H9 (cell line): ENCODE measurements at regions not wholly inside any gene's neighbourhood (a gene's known extent, or its start where the extent isn't known, plus 50 kb on each side); places are given as distances from the start of the nearest gene placed in this dataset.

ENCODE experiments used
- DNase-seq: peaks from one replicate; pipeline ENCODE4 v3.0.0-alpha.2; 2017
- H2AFZ ChIP-seq: one replicate; pipeline ENCODE4 v1.6.1; 2013; ENCODE audit warnings: mild to moderate bottlenecking, low read length, control low read depth, moderate library complexity
- H2AK5ac ChIP-seq: 2 replicates; pipeline ENCODE4 v1.6.1; 2013; ENCODE audit warnings: low read length, control low read depth, mixed read lengths; ENCODE audit not compliant: insufficient read length
- H2BK120ac ChIP-seq: one replicate; pipeline ENCODE4 v1.6.1; 2013; ENCODE audit warnings: low read depth, mild to moderate bottlenecking, low read length, control low read depth, inconsistent platforms; ENCODE audit not compliant: poor library complexity, severe bottlenecking
- H2BK12ac ChIP-seq: 2 replicates; pipeline ENCODE4 v1.6.1; 2013; ENCODE audit warnings: low read length, control low read depth, mixed read lengths, low read depth; ENCODE audit not compliant: insufficient read length
- H2BK15ac ChIP-seq: 2 replicates; pipeline ENCODE4 v1.6.1; 2013; ENCODE audit warnings: low read depth, low read length, control low read depth
- H2BK20ac ChIP-seq: one replicate; pipeline ENCODE4 v1.6.1; 2013; ENCODE audit warnings: low read depth, mild to moderate bottlenecking, low read length, control low read depth, inconsistent platforms; ENCODE audit not compliant: poor library complexity, severe bottlenecking
- H2BK5ac ChIP-seq: 2 replicates; pipeline ENCODE4 v1.6.1; 2013; ENCODE audit warnings: low read length, control low read depth, mixed read lengths; ENCODE audit not compliant: insufficient read length
- H3K14ac ChIP-seq: 2 replicates; pipeline ENCODE4 v1.6.1; 2013; ENCODE audit warnings: low read length, control low read depth; ENCODE audit not compliant: insufficient read depth
- H3K18ac ChIP-seq: 2 replicates; pipeline ENCODE4 v1.6.1; 2013; ENCODE audit warnings: low read depth, mild to moderate bottlenecking, mixed read lengths, low read length, control low read depth; ENCODE audit not compliant: insufficient read length
- H3K23ac ChIP-seq: 2 replicates; pipeline ENCODE4 v1.6.1; 2013; ENCODE audit warnings: low read length, control low read depth, mixed read lengths, low read depth; ENCODE audit not compliant: insufficient read length
- H3K23me2 ChIP-seq: 2 replicates; pipeline ENCODE4 v1.6.1; 2013; ENCODE audit warnings: low read depth, mild to moderate bottlenecking, mixed read lengths, low read length, control low read depth; ENCODE audit not compliant: insufficient read length, poor library complexity, severe bottlenecking
- H3K27ac ChIP-seq: 2 replicates; pipeline ENCODE4 v1.5.1; 2013; ENCODE audit warnings: low read length, control low read depth, mixed read lengths, low read depth; ENCODE audit not compliant: insufficient read length
- H3K27me3 ChIP-seq: 2 replicates; pipeline ENCODE4 v1.6.1; 2013; ENCODE audit warnings: low read length, control low read depth, inconsistent platforms; ENCODE audit not compliant: insufficient read depth
- H3K4ac ChIP-seq: 2 replicates; pipeline ENCODE4 v1.6.1; 2013; ENCODE audit warnings: low read depth, mild to moderate bottlenecking, control low read depth, inconsistent platforms, low read length, moderate library complexity
- H3K4me1 ChIP-seq: 2 replicates; pipeline ENCODE4 v1.6.1; 2013; ENCODE audit warnings: low read length, control low read depth, inconsistent platforms; ENCODE audit not compliant: insufficient read depth
- H3K4me2 ChIP-seq: 2 replicates; pipeline ENCODE4 v1.6.1; 2013; ENCODE audit warnings: low read length, control low read depth, mixed read lengths; ENCODE audit not compliant: insufficient read length, insufficient read depth
- H3K56ac ChIP-seq: 2 replicates; pipeline ENCODE4 v1.6.1; 2013; ENCODE audit warnings: low read depth, mild to moderate bottlenecking, mixed read lengths, low read length, control low read depth; ENCODE audit not compliant: insufficient read length
- H3K79me1 ChIP-seq: 2 replicates; pipeline ENCODE4 v1.6.1; 2013; ENCODE audit warnings: low read depth, mild to moderate bottlenecking, moderate library complexity, low read length, control low read depth, inconsistent platforms; ENCODE audit not compliant: insufficient read depth, poor library complexity, severe bottlenecking
- H3K79me2 ChIP-seq: 2 replicates; pipeline ENCODE4 v1.6.1; 2013; ENCODE audit warnings: low read length, control low read depth, inconsistent platforms; ENCODE audit not compliant: insufficient read depth
- H3K9ac ChIP-seq: 2 replicates; pipeline ENCODE4 v1.6.1; 2013; ENCODE audit warnings: low read length, control low read depth, mixed read lengths; ENCODE audit not compliant: insufficient read length; ENCODE audit errors: extremely low read depth
- H3K9me3 ChIP-seq: one replicate; pipeline ENCODE4 v1.6.1; 2013; ENCODE audit warnings: low read depth, low read length, inconsistent platforms; ENCODE audit not compliant: control insufficient read depth
- H3T11ph ChIP-seq: one replicate; pipeline ENCODE4 v1.6.1; 2013; ENCODE audit warnings: mild to moderate bottlenecking, low read length, control low read depth, inconsistent platforms
- H4K20me1 ChIP-seq: one replicate; pipeline ENCODE4 v1.6.1; 2013; ENCODE audit not compliant: control insufficient read depth, insufficient read length, insufficient read depth
- H4K5ac ChIP-seq: 2 replicates; pipeline ENCODE4 v1.6.1; 2013; ENCODE audit warnings: low read depth, mild to moderate bottlenecking, mixed read lengths, low read length, control low read depth; ENCODE audit not compliant: insufficient read length
- H4K8ac ChIP-seq: replicated peaks from 2 replicates; pipeline ENCODE4 v1.6.1; 2013; ENCODE audit warnings: low read length, control low read depth, mixed read lengths, low read depth; ENCODE audit not compliant: insufficient read length
- H4K91ac ChIP-seq: 2 replicates; pipeline ENCODE4 v1.6.1; 2013; ENCODE audit warnings: low read depth, mild to moderate bottlenecking, moderate library complexity, mixed read lengths, low read length, control low read depth; ENCODE audit not compliant: insufficient read length
- H3K27ac Mint-ChIP-seq, 3 experiments: 2 replicates in 2 of 3; 3 replicates in 1 of 3; pipeline ENCODE4 v1.8.0; 2020 to 2021; ENCODE audit warnings: mixed read lengths in 3 of 3, mild to moderate bottlenecking in 1 of 3, moderate library complexity in 1 of 3
- H3K27me3 Mint-ChIP-seq: 2 replicates; pipeline ENCODE4 v1.8.0; 2021; ENCODE audit warnings: low read depth, mild to moderate bottlenecking, moderate library complexity, mixed read lengths
- H3K36me3 Mint-ChIP-seq, 3 experiments: 2 replicates in 2 of 3; 3 replicates in 1 of 3; pipeline ENCODE4 v1.8.0; 2020 to 2021; ENCODE audit warnings: low read depth in 3 of 3, mixed read lengths in 3 of 3; ENCODE audit not compliant: insufficient read depth in 1 of 3
- H3K4me1 Mint-ChIP-seq, 2 experiments: 2 replicates each; pipeline ENCODE4 v1.8.0; 2020; ENCODE audit warnings: mixed read lengths in 2 of 2
- H3K4me3 Mint-ChIP-seq, 2 experiments: 2 replicates in 1 of 2; 3 replicates in 1 of 2; pipeline ENCODE4 v1.8.0; 2020 to 2021; ENCODE audit warnings: mild to moderate bottlenecking in 2 of 2, mixed read lengths in 2 of 2, moderate library complexity in 1 of 2
- H3K9me3 Mint-ChIP-seq, 2 experiments: 2 replicates in 1 of 2; 3 replicates in 1 of 2; pipeline ENCODE4 v1.8.0; 2020; ENCODE audit warnings: mild to moderate bottlenecking in 2 of 2, mixed read lengths in 2 of 2, moderate library complexity in 1 of 2
- CTCF ChIP-seq: fragments of 200-600 bp; sonication (generic); conservative IDR thresholded peaks from 3 replicates; pipeline ENCODE4 v1.8.0; 2021; ENCODE audit warnings: antibody characterized with exemption, mild to moderate bottlenecking
- WGBS: extraction: QIAGEN DNeasy Blood & Tissue Kit; methylation state at CpG from one replicate; pipeline ENCODE4 v1.1.7; 2013; ENCODE audit warnings: missing lambda C conversion rate, low lambda C conversion rate, mixed read lengths; ENCODE audit not compliant: insufficient read length; ENCODE audit errors: extremely low coverage; 5-methylcytosine and 5-hydroxymethylcytosine counted together

GRCh38 chr2:15864176-15864769 lies 76.1 kb upstream of the MYCN start:
- H2BK20ac ChIP-seq: no peak overlapping the region
- H4K91ac ChIP-seq: no peak overlapping the region
- H3K18ac ChIP-seq: no peak overlapping the region
- Mint-ChIP-seq H3K27ac (no peak overlapping the region), H3K4me3 (no peak overlapping the region), H3K4me1 (peaks cover 0 to 6% of the 10 kb centered on the region in 2 experiments; a peak in 3 of 4 replicates), H3K9me3 (0 out of 5 replicates have a peak, but pooled peaks cover 0 to 2% of the 10 kb centered on the region in 2 experiments), H3K27me3 (no peaks in the 10 kb centered on the region), H3K36me3 (no peaks in the 10 kb centered on the region)
- H3K27ac ChIP-seq: no peak overlapping the region
- no peak overlapping the region for H2BK5ac ChIP-seq
- H2BK12ac ChIP-seq: no peak overlapping the region
- H3K56ac ChIP-seq: no peak overlapping the region
- no CpG with 5 or more reads among the region's 3 CpGs for WGBS
- no peak overlapping the region for H4K8ac ChIP-seq
- H4K5ac ChIP-seq: no peak overlapping the region
- H3T11ph ChIP-seq: no peak overlapping the region
- no peak for TF ChIP-seq CTCF
- H2AK5ac ChIP-seq: no peak overlapping the region
- H3K23me2 ChIP-seq: no peaks in the 10 kb centered on the region
- no peaks in the 10 kb centered on the region for H3K9me3 ChIP-seq
- no peak for DNase-seq
- H2BK120ac ChIP-seq: no peak overlapping the region
- H3K4me2 ChIP-seq: no peak overlapping the region
- H3K23ac ChIP-seq: no peak overlapping the region
- H3K4me1 ChIP-seq: no peaks in the 10 kb centered on the region; the same call in 1 of the 2 replicates
- H2AFZ ChIP-seq: no peak overlapping the region
- no peak overlapping the region for H3K9ac ChIP-seq
- no peaks in the 10 kb centered on the region for H3K79me2 ChIP-seq
- H3K27me3 ChIP-seq: no peaks in the 10 kb centered on the region
- H3K14ac ChIP-seq: no peak overlapping the region
- H3K79me1 ChIP-seq: no peaks in the 10 kb centered on the region
- H4K20me1 ChIP-seq: no peaks in the 10 kb centered on the region
- no peak overlapping the region for H3K4ac ChIP-seq
- no peak overlapping the region for H2BK15ac ChIP-seq
